Smooth muscle cell (in vitro differentiated cells): ENCODE measurements at regions not wholly inside any gene's neighbourhood (a gene's known extent, or its start where the extent isn't known, plus 50 kb on each side); places are given as distances from the start of the nearest gene placed in this dataset.

Source experiments
- DNase-seq: peaks from one replicate; lab custom pipeline; 2025; ENCODE audit not compliant: unreplicated experiment; lab: John Stamatoyannopoulos, UW
- H2AFZ ChIP-seq: fragments of 200-600 bp; sonication (generic); 2 replicates; pipeline ENCODE4 v1.6.0; 2016; ENCODE audit warnings: antibody characterized with exemption, low read depth, mild to moderate bottlenecking
- H3F3A ChIP-seq: fragments of 200-600 bp; sonication (generic); 2 replicates; pipeline ENCODE4 v1.6.0; 2017; ENCODE audit warnings: antibody characterized with exemption, low read depth
- H3K27ac ChIP-seq: fragments of 200-600 bp; sonication (generic); 2 replicates; pipeline ENCODE4 v1.5.1; 2016; ENCODE audit warnings: low read depth, mild to moderate bottlenecking
- H3K27me3 ChIP-seq: fragments of 200-600 bp; sonication (generic); 2 replicates; pipeline ENCODE4 v1.6.1; 2016; ENCODE audit warnings: low read depth, mild to moderate bottlenecking
- H3K36me3 ChIP-seq: fragments of 200-600 bp; sonication (generic); 2 replicates; pipeline ENCODE4 v1.5.1; 2016; ENCODE audit warnings: low read depth
- H3K4me1 ChIP-seq: fragments of 200-600 bp; sonication (generic); 2 replicates; pipeline ENCODE4 v1.5.1; 2016; ENCODE audit warnings: low read depth
- H3K4me2 ChIP-seq: fragments of 200-600 bp; sonication (generic); 2 replicates; pipeline ENCODE4 v1.6.0; 2016; ENCODE audit warnings: mild to moderate bottlenecking
- H3K4me3 ChIP-seq: fragments of 200-600 bp; sonication (generic); 2 replicates; pipeline ENCODE4 v1.5.1; 2016; ENCODE audit warnings: mild to moderate bottlenecking
- H3K79me2 ChIP-seq: fragments of 200-600 bp; sonication (generic); 2 replicates; pipeline ENCODE4 v1.6.0; 2016; ENCODE audit warnings: low read depth, mild to moderate bottlenecking
- H3K9ac ChIP-seq: fragments of 200-600 bp; sonication (generic); 2 replicates; pipeline ENCODE4 v1.6.0; 2016; ENCODE audit warnings: low read depth
- H3K9me3 ChIP-seq: fragments of 200-600 bp; sonication (generic); replicated peaks from 2 replicates; pipeline ENCODE4 v1.5.1; 2016; ENCODE audit warnings: low read depth
- H4K20me1 ChIP-seq: fragments of 200-600 bp; sonication (generic); 2 replicates; pipeline ENCODE4 v1.6.0; 2016; ENCODE audit warnings: low read depth
- CTCF ChIP-seq: fragments of 200-600 bp; sonication (generic); IDR thresholded peaks from 2 replicates; pipeline ENCODE4 v1.5.1; 2017; ENCODE audit warnings: borderline replicate concordance, mild to moderate bottlenecking, antibody characterized with exemption; ENCODE audit not compliant: insufficient read depth, poor library complexity, severe bottlenecking
- WGBS: methylation state at CpG from one replicate; pipeline ENCODE4 v1.1.7; 2016; ENCODE audit warnings: low lambda C conversion rate; 5-methylcytosine and 5-hydroxymethylcytosine counted together

GRCh38 chr3:72086743-72087087 is 301.8 kb upstream of the PROK2 start:
- H3K27ac ChIP-seq, result no peak overlapping the region
- no peaks in the 10 kb centered on the region for H3K36me3 ChIP-seq
- H3K9me3 ChIP-seq, result no peaks in the 10 kb centered on the region
- H3K79me2 ChIP-seq, result no peaks in the 10 kb centered on the region
- TF ChIP-seq CTCF, result no peak
- peak overlapping the region; percentile 45 for H3K4me2 ChIP-seq
- DNase-seq, result no peak
- WGBS, result 81% methylated on average over 11 of the region's 11 CpGs
- H3F3A ChIP-seq, result no peaks in the 10 kb centered on the region
- no peaks in the 10 kb centered on the region for H3K4me1 ChIP-seq
- peaks cover 15% of the 10 kb centered on the region for H3K27me3 ChIP-seq
- no peaks in the 10 kb centered on the region for H4K20me1 ChIP-seq
- no peak overlapping the region for H3K4me3 ChIP-seq
- H2AFZ ChIP-seq, result no peak overlapping the region
- no peak overlapping the region for H3K9ac ChIP-seq

- peak overlapping the region; percentile 45 for H3K4me2 ChIP-seq
- no peak overlapping the region for H2AFZ ChIP-seq
- H3F3A ChIP-seq, result no peaks in the 10 kb centered on the region
- TF ChIP-seq CTCF, result no peak
- WGBS, result 32% methylated on average over 5 of the region's 5 CpGs
- peaks cover 12% of the 10 kb centered on the region for H3K27me3 ChIP-seq
- no peak overlapping the region for H3K4me3 ChIP-seq
- no peak for DNase-seq
- H3K27ac ChIP-seq, result no peak overlapping the region
- no peak overlapping the region for H3K9ac ChIP-seq
- no peaks in the 10 kb centered on the region for H3K4me1 ChIP-seq
- H3K36me3 ChIP-seq, result no peaks in the 10 kb centered on the region
- H4K20me1 ChIP-seq, result no peaks in the 10 kb centered on the region
- H3K79me2 ChIP-seq, result no peaks in the 10 kb centered on the region
- H3K9me3 ChIP-seq, result no peaks in the 10 kb centered on the region
Measured at GRCh38 chr3:72086042-72086742, 301.2 kb upstream of the PROK2 start.

- peaks cover 4% of the 10 kb centered on the region for H3K27me3 ChIP-seq
- H3K27ac ChIP-seq, result no peak overlapping the region
- H3K79me2 ChIP-seq, result no peaks in the 10 kb centered on the region
- H3K9me3 ChIP-seq, result no peaks in the 10 kb centered on the region
- no peaks in the 10 kb centered on the region for H4K20me1 ChIP-seq
- no peak overlapping the region for H2AFZ ChIP-seq
- H3K4me2 ChIP-seq, result no peak overlapping the region
- no peaks in the 10 kb centered on the region for H3K4me1 ChIP-seq
- H3K9ac ChIP-seq, result no peak overlapping the region
- H3K36me3 ChIP-seq, result no peaks in the 10 kb centered on the region
- H3F3A ChIP-seq, result no peaks in the 10 kb centered on the region
- 98% methylated on average over 6 of the region's 6 CpGs for WGBS
- no peak overlapping the region for H3K4me3 ChIP-seq
- DNase-seq, result no peak
- TF ChIP-seq CTCF, result no peak
Measured at GRCh38 chr3:72085036-72085435, 300.1 kb upstream of the PROK2 start.
